Suppressor macrophage treated with lipopolysaccharide for 1 hour (primary cell): ENCODE measurements at regions not wholly inside any gene's neighbourhood (a gene's known extent, or its start where the extent isn't known, plus 50 kb on each side); places are given as distances from the start of the nearest gene placed in this dataset.

ENCODE experiments used
- DNase-seq, 3 donors: peaks; one replicate each; pipeline ENCODE4 v3.0.0-alpha.2; 2020 to 2022

DNA sequence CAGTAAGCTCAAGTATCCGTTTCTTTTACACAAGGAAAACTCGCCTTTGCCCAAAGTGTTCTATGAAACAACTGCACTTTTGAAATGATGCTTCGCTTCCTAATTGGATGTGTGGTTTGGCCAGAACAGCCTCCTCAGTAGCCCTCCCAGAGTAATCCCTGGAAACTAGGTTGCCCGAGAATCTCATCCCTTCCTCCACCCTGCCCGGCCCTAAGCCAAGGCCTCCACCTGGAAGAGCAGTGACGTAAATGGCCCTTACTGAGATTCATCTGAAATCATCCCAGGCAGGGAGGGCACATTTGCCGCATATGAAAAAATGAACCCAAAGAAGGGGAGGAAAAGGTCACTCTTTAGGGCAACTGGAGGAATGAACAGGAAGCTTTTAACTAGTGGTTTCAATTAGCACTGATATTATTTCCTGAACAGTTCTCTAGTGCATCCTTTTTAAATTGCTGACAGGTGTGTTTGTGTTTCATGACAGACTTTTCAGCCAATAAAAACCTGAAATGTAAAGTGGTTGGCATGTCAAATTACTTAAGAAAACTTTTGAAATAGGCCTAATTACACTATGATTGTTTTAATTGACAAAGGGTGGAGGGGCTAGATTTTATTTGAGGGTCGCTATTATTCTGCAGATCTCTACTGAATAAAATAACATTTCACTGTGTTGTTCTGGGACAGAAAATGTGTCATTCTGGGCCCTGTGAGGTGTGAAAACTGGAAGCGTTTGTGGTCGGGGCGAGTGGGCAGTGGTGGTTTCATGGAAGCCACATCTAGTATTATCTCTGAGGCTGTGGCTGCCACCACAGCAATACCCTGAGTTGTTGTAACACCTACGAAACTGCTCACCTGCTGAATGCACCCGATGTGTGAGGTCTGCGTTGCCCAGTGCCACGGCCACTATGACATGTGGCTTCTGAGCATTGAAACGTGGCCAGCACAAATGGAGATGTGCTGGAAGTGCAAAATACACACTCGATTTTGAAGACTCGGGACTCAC, 112.1 kb downstream of the ZIC5 start:
- DNase-seq = no peak

DNA sequence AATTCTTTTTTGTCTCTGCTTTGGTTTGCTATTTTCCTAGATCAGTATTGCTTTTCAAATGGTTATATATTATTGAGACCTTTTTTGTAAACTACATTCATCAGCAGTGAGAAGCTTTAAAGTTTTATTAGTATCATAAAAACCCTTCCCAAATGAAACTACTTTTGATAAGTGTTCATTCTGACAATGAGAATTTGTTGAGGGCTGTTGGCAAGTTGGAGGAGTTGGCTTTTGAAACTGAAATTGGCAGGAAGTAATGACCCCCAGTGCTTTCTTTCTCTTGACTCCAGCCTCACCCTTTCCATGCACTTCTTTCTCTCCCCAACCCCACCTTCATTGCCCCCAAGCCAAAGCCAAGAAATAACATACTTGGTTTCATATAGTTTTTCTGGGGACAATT, 113.8 kb downstream of the ZIC5 start:
- no peak for DNase-seq

DNA sequence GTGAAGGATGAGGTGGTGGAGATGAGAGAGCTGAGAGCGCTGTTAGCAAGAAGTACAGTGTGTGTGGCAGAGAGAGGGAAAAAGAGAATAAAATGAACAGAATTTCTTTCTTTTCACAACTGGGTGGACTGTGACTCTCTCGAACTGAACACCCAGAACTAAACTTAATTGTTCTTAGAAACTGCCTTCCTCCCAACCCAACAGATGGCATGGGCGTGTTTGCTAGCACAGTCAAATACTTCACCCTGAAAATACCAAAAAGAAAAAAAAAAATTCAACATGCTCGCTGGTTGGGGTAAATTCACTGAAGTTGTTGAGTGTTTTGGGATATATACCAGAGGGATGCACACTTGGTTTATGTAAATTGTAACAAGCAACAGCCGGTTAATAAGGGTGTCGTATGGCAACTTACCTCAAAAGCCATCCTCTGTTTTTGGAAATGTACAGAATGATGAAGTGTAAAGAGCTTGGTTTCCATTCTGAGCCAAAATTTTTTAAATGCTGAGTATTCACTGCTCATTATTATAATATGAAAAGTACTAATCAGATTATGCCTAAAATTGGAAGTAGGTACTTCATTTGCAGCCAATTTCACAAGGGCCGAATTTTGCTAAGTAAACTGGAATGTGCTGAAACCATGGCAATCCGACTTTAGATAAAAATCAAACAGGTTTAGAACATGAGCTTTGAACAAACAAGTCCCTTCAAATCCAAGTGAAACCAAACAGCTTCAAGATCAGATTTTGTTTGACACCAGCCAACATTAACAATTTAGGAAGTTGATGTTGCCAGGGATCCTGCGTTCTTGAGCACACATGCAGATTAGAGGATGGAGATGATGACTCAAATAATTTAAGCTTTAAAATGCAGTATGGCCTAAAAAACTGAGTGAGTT, 115.8 kb downstream of the ZIC5 start:
- no peak for DNase-seq

DNA sequence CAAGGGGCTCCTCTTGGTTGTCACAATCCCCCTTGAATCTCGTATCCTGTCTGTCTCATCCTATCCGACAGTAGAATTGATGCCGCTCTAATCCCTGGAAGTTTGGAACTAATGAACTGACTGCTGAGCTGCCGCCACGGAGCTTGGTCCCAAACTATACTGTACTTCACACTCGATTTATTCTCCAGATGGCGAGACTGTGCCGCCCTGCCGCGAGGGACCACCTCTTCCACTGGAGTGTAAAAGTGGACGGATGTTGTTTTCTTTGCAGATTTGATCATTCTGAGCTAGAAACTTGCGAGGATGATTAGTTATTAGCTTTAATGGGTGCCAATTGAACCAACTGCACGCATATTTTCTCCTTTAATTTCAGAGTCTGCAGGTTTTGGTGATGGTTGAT, 117.2 kb downstream of the ZIC5 start:
- DNase-seq = no peak

DNA sequence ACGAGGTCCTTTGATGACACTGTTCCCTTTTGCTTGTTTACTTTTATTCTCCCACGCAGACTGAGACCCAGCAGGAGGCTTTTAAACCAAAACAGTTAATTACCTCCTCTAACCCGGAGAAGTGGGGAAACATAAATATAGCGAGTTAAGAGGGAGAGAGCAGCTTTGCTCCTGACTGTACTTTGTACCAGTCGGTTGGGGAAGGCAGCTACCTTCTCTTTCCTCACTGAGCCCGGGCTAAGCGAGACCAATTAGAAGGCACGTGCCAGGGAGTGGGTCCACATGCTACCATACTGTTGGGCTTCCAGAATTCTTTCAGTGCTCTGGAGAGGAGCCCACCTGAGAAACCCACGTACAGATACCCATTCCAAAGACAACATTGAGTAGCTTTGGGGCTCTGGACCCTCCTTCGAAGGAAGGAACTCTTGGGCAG, 124.2 kb downstream of the ZIC5 start:
- DNase-seq = no peak

- DNase-seq = no peak
These were observed 126.2 kb downstream of the ZIC5 start for GRCh38 chr13:99845161-99845874.

DNA sequence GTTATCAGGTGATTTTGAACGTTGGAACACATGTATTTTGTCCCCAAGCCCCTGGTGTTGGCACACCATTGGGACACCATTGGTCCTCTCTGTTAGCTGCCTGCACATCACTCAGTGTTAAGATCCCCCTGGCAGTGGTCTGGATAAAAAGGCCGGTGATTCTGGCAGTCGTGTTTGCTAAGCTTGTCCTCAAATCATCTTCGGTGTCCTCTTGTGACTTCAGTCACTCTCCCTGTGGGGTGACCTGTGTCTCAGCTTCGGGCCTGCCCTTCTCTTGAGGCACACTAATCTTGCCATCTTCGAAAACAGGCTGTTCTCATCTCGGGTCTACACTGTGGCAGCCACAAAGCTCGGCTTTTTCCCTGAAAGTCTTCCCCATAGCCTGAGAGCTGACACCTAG, 127.1 kb downstream of the ZIC5 start:
- DNase-seq = no peak

DNA sequence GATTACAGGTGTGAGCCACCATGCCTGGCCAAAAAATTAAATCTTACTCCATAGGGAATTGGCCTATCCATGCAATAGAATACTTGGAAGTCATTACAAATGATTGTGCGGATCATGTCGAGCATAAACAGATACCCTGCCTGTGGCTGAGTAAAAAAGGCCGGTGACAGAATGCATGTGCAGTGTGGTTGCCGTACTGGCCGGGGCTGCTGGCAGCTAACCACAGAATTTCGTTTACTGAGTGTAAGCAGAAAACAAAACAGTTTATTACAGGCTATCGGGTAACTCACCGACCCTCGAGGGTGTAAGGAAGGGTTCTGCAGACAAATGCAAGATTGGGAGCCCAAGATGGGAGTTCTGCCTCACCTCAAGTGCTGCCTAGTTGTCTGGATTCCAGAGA, 127.7 kb downstream of the ZIC5 start:
- no peak for DNase-seq

DNA sequence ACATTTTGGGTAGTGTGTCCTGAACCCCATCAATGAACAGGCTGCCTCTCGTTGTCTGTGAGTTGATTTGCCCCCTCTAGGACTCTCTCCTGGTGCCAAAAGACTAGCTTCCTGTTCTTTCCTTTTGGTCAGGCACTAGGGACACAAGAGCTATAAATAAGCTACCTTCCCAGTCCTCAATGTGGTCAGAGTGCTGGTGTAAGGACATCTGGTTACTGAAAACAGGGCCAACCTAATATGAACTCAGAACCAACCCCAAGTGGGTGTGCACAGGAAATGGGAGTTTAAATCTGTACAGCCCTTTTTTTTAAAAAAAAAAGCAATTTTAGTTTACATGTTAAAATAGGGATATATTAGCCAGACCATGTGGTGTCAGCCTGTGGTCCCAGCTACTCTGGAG, 129.2 kb downstream of the ZIC5 start:
- no peak for DNase-seq

- no peak for DNase-seq
These were observed 135.3 kb downstream of the ZIC5 start for GRCh38 chr13:99836291-99836690.

GRCh38 chr13:99835442-99835841, 136.1 kb downstream of the ZIC5 start:
- DNase-seq = no peak

- DNase-seq = no peak
These were observed 137.3 kb downstream of the ZIC5 start for GRCh38 chr13:99834246-99834645.

GRCh38 chr13:99832347-99832746, 139.2 kb downstream of the ZIC5 start:
- no peak for DNase-seq

GRCh38 chr13:99830931-99831330, 140.6 kb downstream of the ZIC5 start:
- no peak for DNase-seq

- no peak for DNase-seq
These were observed 141.9 kb downstream of the ZIC5 start for GRCh38 chr13:99829593-99830239.

DNA sequence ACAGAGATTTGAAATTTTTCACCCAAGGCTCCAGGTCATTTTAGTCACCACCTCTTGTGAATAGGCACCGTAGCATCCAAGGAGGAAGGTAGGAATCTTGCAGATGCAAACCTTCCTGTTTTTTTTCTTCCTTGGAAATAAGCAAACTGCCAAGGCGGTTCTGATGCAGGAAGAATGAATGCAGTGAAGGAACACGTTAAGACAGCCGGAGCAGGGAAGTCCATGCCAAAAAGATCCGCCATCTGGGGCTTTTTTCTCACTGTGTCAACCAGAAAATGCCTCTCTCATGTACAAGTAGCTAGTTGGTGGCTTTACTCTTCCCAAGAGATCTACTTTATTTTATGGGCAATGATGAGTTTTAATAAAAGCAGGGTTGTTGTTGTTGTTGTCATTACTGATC, 142.4 kb downstream of the ZIC5 start:
- DNase-seq = no peak

GRCh38 chr13:99828735-99829134, 142.8 kb downstream of the ZIC5 start:
- no peak for DNase-seq

- DNase-seq = no peak
These were observed 143.4 kb downstream of the ZIC5 start for GRCh38 chr13:99828123-99828522.

GRCh38 chr13:99827011-99827772, 144.4 kb downstream of the ZIC5 start:
- DNase-seq = no peak

- DNase-seq = no peak
These were observed 147.6 kb downstream of the ZIC5 start for GRCh38 chr13:99823961-99824360.

DNA sequence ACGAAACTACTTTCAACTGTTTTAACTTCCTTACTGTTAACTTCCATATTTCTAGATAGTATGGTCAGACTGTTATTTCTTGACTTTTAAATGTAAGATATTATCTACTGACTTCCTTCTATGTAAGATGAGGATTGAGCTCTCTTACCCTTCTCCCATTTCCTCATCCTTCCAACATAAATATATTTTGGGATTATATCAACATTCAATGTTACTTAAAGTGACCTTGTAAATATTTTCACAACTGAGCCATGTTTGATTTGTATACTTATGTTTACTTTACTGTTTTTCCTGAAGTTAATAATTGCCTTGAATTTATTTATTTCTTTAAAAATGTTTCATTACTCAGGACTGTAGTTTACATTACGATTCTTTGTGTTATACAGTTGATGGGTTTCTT, 148.7 kb downstream of the ZIC5 start:
- no peak for DNase-seq

DNA sequence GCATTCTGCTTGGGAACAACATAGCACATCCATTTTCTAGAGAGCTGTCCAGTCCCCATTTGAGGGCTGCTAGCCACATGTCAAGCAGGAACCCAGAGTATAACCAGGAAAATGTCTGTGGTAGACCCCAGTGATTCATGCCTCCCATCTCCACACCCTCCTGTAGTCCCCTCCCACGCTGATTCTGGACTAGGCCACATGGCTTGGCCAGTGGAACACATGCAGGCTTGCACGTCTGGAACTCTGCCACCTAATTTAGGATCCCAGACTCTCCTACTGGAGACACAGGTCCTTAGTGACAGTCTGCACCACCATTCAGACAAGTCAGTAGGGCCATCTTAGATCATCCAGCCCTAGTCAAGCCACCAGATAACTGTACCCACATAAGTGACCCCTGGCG, 149.8 kb downstream of the ZIC5 start:
- DNase-seq = no peak
